Effector memory CD4-positive, alpha-beta T cell (primary cell): ENCODE measurements at regions not wholly inside any gene's neighbourhood (a gene's known extent, or its start where the extent isn't known, plus 50 kb on each side); places are given as distances from the start of the nearest gene placed in this dataset.

ENCODE experiments used
- DNase-seq, 3 donors: peaks; one replicate each; pipeline ENCODE4 v3.0.0-alpha.2; 2020
- H3K27ac ChIP-seq: 2 replicates; pipeline ENCODE4 v1.7.0; 2013; ENCODE audit warnings: mild to moderate bottlenecking, low read length, moderate library complexity; ENCODE audit not compliant: insufficient read depth, poor library complexity, severe bottlenecking
- H3K27me3 ChIP-seq: replicated peaks from 2 replicates; pipeline ENCODE4 v1.7.0; 2013; ENCODE audit warnings: mild to moderate bottlenecking, low read length; ENCODE audit not compliant: insufficient read depth, control insufficient read depth, poor library complexity, severe bottlenecking
- H3K36me3 ChIP-seq: 2 replicates; pipeline ENCODE4 v1.7.0; 2013; ENCODE audit warnings: mild to moderate bottlenecking, low read length, moderate library complexity; ENCODE audit not compliant: control insufficient read depth, insufficient read depth
- H3K4me1 ChIP-seq: 2 replicates; pipeline ENCODE4 v1.7.0; 2013; ENCODE audit warnings: low read length, mild to moderate bottlenecking; ENCODE audit not compliant: control insufficient read depth, insufficient read depth, poor library complexity, severe bottlenecking
- H3K4me3 ChIP-seq: 2 replicates; pipeline ENCODE4 v1.7.0; 2013; ENCODE audit warnings: low read length, low read depth, mild to moderate bottlenecking; ENCODE audit not compliant: insufficient read depth, poor library complexity, severe bottlenecking
- H3K9me3 ChIP-seq: 2 replicates; pipeline ENCODE4 v1.7.0; 2013; ENCODE audit warnings: mild to moderate bottlenecking, low read length, moderate library complexity; ENCODE audit not compliant: control insufficient read depth

DNA sequence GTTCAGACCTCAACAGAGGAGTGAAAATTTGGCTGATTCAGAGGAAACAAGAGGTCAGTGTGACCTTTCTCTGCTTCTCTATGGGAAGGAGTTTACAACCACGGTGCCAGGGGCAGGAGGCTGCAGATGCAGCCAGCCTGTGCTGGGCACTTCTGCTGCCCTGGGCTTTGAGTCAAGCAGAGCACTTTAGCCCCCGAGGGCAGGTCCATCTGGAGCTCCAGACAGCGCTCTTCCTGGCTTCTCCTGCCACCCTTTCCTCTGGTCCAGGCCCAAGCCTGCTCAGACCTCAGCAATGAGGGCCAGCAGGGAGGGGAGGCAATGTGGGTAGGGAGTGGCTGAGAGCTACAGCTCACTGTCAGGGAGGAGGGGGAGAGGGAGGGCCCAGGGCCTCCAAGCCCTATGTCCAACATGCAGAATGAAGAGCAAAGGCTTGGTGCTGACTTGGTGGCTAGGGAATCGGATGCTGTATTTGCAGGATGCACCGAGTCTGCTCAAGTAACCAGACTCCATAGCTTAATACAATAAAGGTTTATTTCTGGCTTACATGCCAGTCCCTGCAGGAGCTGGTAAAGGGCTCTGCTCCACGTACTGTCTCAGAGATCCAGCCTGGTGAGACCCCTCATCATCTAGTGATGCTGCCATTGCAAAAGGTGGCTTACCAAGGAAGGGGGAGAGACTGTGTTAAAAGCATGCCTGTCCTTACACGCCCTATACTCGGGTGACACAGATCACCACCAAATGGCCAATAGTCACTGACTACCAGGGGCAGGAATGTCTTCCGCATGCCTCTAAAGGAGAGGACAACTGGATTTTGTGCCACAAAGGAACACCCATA, 481.6 kb downstream of the RPS24 start:
- H3K27me3 ChIP-seq, result no peaks in the 10 kb centered on the region
- no peak overlapping the region for H3K4me3 ChIP-seq
- H3K4me1 ChIP-seq, result no peaks in the 10 kb centered on the region
- DNase-seq, result no peak
- no peaks in the 10 kb centered on the region for H3K36me3 ChIP-seq
- H3K27ac ChIP-seq, result no peak overlapping the region
- H3K9me3 ChIP-seq, result no peaks in the 10 kb centered on the region

DNA sequence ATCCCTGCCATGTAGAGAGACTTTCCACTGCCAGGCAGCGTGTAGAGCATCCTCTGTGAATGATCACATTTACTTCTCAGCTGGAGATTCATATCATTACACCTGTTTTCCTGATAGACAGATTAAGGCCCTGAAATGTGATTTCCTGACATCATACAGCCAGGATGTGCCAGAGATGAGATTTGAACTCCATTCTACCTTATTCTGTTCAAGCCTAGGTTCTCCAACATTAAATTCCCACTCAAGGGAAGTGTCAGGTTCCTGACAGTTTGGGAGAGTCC, 482.1 kb downstream of the RPS24 start:
- Histone ChIP-seq H3K4me3 (no peak overlapping the region), H3K27me3 (no peaks in the 10 kb centered on the region), H3K9me3 (no peaks in the 10 kb centered on the region), H3K4me1 (no peaks in the 10 kb centered on the region), H3K27ac (no peak overlapping the region), H3K36me3 (no peaks in the 10 kb centered on the region)
- no peak for DNase-seq

DNA sequence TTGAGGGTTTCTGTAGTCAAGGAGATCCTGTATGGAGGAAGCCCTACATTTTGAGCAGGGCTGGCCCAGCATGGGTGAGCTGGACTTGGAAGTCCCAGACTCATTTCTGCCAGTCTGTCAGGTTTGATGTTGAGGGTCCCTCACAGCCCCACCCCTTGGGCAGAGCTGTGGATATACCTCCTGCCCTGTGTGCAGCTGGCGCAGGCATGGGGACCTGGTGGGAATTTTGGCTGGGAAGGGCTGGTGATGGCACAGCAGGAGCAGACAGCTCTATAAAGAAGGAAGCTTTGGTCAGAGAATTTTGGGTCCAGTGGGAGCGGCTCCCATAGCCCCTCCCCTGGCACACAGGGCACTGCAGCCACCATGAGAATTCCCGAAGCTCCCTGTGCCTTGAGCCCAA, 482.6 kb downstream of the RPS24 start:
- no peaks in the 10 kb centered on the region for H3K36me3 ChIP-seq
- DNase-seq, result no peak
- H3K27ac ChIP-seq, result no peak overlapping the region
- no peak overlapping the region for H3K4me3 ChIP-seq
- no peaks in the 10 kb centered on the region for H3K9me3 ChIP-seq
- H3K27me3 ChIP-seq, result no peaks in the 10 kb centered on the region
- H3K4me1 ChIP-seq, result no peaks in the 10 kb centered on the region

GRCh38 chr10:78516756-78517155, 483.1 kb downstream of the RPS24 start:
- DNase-seq, result no peak
- Histone ChIP-seq H3K36me3 (no peaks in the 10 kb centered on the region), H3K27ac (no peak overlapping the region), H3K27me3 (no peaks in the 10 kb centered on the region), H3K4me3 (no peak overlapping the region), H3K4me1 (no peaks in the 10 kb centered on the region), H3K9me3 (no peaks in the 10 kb centered on the region)

DNA sequence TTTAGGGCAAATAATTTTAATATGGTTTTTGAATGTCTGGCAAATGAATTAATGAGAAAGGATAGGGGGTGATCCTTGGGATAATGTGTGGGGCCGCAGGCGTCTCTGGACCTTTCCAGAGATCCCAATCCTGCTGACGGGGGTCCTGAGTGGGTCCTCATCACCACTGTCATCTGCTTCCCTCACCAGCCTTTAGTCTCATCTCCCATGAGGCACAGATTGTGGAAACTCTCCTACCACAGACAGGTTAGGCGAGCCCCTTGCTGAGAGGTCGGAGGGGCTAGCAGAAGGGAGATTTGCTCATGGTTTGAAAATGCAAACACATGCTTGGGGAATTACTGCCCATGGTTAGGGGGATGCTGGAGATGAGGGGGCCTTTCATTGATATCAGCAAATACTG, 484.6 kb downstream of the RPS24 start:
- H3K4me1 ChIP-seq, result no peaks in the 10 kb centered on the region
- no peak overlapping the region for H3K4me3 ChIP-seq
- no peaks in the 10 kb centered on the region for H3K27me3 ChIP-seq
- no peaks in the 10 kb centered on the region for H3K36me3 ChIP-seq
- no peaks in the 10 kb centered on the region for H3K9me3 ChIP-seq
- no peak for DNase-seq
- H3K27ac ChIP-seq, result no peak overlapping the region

DNA sequence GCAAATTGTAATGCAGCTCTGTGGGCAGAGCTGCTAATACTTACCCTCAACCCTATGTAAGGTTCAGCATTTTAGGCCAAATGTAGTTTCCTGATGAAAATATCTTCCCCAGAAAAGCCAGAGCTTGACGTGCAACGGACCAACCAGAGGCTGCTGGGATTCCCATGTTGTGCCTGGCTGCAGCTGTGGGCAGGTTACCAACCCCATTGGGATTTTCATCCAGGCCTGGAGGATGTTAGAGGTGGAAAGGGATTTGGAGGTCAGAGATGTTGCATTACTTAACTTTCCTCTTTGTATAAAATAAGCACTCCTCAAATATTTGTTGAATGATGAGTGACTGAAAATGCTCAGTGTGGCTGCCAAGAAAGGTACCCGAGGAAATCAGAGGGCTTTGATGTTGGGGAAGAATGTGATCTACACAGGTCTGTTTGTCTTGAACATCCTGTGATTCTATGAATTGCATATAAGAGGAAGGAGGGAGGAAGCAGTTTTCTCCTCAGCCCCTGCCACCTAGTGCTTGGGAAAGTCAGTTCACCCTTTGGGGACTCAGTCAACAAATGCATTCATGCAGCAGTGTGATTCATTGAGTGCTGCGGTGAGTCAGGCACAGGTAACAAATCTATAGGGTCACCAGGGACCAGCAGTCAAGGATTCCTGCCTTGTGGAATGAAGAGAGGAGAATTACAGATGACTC, 487.2 kb downstream of the RPS24 start:
- H3K27me3 ChIP-seq, result no peaks in the 10 kb centered on the region
- DNase-seq, result no peak
- no peak overlapping the region for H3K27ac ChIP-seq
- H3K4me1 ChIP-seq, result no peaks in the 10 kb centered on the region
- no peaks in the 10 kb centered on the region for H3K9me3 ChIP-seq
- no peaks in the 10 kb centered on the region for H3K36me3 ChIP-seq
- H3K4me3 ChIP-seq, result no peak overlapping the region

GRCh38 chr10:78523453-78523852, 489.8 kb downstream of the RPS24 start:
- Histone ChIP-seq H3K4me3 (no peak overlapping the region), H3K27me3 (no peaks in the 10 kb centered on the region), H3K36me3 (no peaks in the 10 kb centered on the region), H3K9me3 (no peaks in the 10 kb centered on the region), H3K27ac (no peak overlapping the region), H3K4me1 (no peaks in the 10 kb centered on the region)
- DNase-seq, result no peak

DNA sequence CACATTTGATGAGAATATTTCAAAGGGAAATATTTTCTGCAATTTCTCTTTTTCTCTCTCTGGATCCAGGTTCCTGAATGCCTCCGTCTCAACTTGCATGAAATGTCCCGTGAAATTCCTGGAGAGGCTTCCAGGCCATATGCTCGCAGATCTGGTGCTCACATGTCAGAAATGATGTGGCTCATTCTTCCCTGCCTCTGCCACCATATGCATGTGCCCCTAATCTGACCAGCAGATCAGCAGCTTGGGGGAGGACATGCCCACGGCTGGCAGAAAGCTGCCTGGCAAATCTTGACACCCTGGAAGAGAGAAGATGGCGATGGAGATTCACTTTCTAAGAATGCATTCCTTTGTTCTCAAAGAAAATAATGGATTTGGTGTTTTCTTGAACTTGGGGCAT, 490.7 kb downstream of the RPS24 start:
- H3K9me3 ChIP-seq, result no peaks in the 10 kb centered on the region
- no peak for DNase-seq
- H3K4me1 ChIP-seq, result no peaks in the 10 kb centered on the region
- no peak overlapping the region for H3K4me3 ChIP-seq
- H3K27me3 ChIP-seq, result no peaks in the 10 kb centered on the region
- no peak overlapping the region for H3K27ac ChIP-seq
- no peaks in the 10 kb centered on the region for H3K36me3 ChIP-seq

DNA sequence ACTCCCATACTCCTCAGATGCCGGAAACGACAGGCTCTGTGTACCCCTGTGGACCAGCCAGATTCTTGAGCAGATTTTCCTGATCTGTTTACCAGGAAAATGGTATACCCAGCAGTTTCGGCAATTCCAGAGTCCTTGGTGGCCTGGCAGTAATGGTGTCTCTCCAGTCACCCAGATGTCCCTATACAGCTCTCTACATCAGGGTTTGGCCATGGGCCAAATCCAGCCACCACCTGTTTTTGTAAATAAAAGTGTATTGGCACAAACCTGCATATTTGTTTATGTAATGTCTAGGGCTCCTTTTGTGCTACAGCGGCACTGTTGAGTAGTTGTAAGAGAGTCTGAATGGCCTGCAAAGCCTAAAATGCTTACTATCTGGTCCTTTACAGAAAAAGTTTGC, 491.3 kb downstream of the RPS24 start:
- H3K9me3 ChIP-seq, result no peaks in the 10 kb centered on the region
- H3K36me3 ChIP-seq, result no peaks in the 10 kb centered on the region
- H3K4me3 ChIP-seq, result no peak overlapping the region
- no peak overlapping the region for H3K27ac ChIP-seq
- H3K4me1 ChIP-seq, result no peaks in the 10 kb centered on the region
- no peaks in the 10 kb centered on the region for H3K27me3 ChIP-seq
- DNase-seq, result no peak

GRCh38 chr10:78526347-78526746, 492.7 kb downstream of the RPS24 start:
- no peaks in the 10 kb centered on the region for H3K27me3 ChIP-seq
- H3K9me3 ChIP-seq, result no peaks in the 10 kb centered on the region
- no peak for DNase-seq

More at GRCh38 chr10:78526347-78526746, 492.7 kb downstream of the RPS24 start:
- Histone ChIP-seq H3K27ac (no peak overlapping the region), H3K4me1 (no peaks in the 10 kb centered on the region), H3K36me3 (no peaks in the 10 kb centered on the region), H3K4me3 (no peak overlapping the region)
